Hepatocyte (in vitro differentiated cells): ENCODE measurements at regions not wholly inside any gene's neighbourhood (a gene's known extent, or its start where the extent isn't known, plus 50 kb on each side); places are given as distances from the start of the nearest gene placed in this dataset.

Experiments used
- EZH2 ChIP-seq: fragments of 200-600 bp; sonication (generic); IDR thresholded peaks from 2 replicates; pipeline ENCODE4 v1.6.1; 2016; ENCODE audit warnings: antibody characterized with exemption, mild to moderate bottlenecking, borderline replicate concordance
- EZH2phosphoT487 ChIP-seq: fragments of 200-600 bp; sonication (generic); IDR thresholded peaks from one replicate; pipeline ENCODE4 v1.6.1; 2018; ENCODE audit warnings: antibody characterized with exemption, mild to moderate bottlenecking, low read depth, moderate library complexity; ENCODE audit not compliant: unreplicated experiment, severe bottlenecking
- TF ChIP-seq, protein P1 (sequence below): fragments of 200-600 bp; sonication (generic); IDR thresholded peaks from 2 replicates; pipeline ENCODE4 v1.5.1; 2016; ENCODE audit warnings: antibody characterized with exemption, mild to moderate bottlenecking; ENCODE audit not compliant: poor library complexity

DNA sequence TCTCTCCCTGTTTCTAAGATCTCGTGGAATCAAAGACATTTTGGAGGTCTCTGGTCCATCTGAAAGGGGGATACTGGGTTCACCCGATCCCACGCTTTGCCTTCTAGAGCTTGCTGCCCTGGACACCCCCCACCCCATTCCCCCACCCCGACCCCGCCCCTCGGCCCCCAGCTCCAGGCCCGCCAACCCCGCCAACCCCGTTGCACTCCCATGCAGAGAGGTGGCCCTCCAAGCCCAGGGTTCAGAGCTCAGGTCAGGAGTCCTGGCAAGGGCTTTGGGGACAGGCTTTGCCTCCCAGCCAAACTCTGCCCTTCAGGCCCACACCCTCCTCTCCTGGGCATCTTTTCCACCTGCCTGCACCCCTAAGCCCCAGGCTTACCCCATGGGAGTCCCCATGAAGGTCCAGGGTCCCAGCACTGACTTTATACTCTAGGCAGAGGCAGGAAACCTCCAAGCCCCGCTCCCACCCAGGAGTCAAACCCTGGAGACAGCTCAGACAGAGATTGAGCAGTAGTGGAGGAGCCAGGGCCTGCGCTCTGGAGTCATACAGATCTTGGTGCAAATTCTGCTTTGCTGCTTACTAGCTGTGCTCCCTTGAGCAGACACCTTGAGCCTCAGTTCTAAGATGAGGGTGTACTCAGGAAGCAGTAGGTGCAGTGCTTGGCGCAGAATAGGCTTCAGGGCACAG, 155.9 kb downstream of the FOXD2 start:
- TF ChIP-seq EZH2 (no peak), EZH2phosphoT487 (no peak)
- TF ChIP-seq, protein P1, sequence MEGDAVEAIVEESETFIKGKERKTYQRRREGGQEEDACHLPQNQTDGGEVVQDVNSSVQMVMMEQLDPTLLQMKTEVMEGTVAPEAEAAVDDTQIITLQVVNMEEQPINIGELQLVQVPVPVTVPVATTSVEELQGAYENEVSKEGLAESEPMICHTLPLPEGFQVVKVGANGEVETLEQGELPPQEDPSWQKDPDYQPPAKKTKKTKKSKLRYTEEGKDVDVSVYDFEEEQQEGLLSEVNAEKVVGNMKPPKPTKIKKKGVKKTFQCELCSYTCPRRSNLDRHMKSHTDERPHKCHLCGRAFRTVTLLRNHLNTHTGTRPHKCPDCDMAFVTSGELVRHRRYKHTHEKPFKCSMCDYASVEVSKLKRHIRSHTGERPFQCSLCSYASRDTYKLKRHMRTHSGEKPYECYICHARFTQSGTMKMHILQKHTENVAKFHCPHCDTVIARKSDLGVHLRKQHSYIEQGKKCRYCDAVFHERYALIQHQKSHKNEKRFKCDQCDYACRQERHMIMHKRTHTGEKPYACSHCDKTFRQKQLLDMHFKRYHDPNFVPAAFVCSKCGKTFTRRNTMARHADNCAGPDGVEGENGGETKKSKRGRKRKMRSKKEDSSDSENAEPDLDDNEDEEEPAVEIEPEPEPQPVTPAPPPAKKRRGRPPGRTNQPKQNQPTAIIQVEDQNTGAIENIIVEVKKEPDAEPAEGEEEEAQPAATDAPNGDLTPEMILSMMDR, result no peak
